Right forelimb (tissue), 1 donor: ENCODE measurements at regions not wholly inside any gene's neighbourhood (a gene's known extent, or its start where the extent isn't known, plus 50 kb on each side); places are given as distances from the start of the nearest gene placed in this dataset.
"Not testable (repeated sequence)": the region's sequence is repeated elsewhere in the genome, so short reads cannot be mapped to it uniquely, and the experiment has no call there.

Source experiments
- DNase-seq: peaks from one replicate; pipeline ENCODE4 v3.0.0-alpha.2; 2018

DNA sequence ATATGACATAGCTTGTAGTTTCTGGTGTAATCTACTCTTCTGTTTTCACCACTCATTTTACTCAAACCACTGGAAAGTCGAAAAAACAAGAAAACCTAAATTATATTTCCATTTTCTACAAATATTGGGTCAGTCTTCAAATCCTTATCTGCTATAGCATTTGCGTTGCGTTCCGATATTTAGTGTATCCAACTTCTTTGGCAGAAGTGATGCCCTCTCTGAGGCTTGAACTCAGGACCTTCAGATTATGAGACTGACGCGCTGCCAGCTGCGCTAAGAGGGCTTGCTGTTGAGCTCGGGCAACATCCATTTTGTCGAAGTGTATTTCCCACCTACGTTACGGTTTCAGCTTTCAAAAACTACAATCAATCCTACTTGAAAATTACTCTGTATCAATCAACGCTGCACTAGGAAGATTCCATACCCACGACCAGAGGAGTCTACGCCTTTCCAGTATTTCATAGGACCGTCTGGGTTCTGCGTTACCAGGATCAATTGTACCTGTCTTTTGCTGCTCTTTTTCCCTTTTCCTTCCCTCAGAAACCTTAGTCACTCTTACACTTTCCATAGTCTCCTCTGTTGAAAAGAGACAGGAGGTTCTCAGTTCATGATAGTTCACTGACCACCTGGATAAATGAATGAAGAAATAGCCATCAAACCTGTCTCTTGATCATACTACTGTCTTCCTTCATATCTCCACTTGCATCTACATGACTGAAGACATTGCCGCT lies 140.5 kb upstream of the ZNF322 start:
- DNase-seq: not testable (repeated sequence)

DNA sequence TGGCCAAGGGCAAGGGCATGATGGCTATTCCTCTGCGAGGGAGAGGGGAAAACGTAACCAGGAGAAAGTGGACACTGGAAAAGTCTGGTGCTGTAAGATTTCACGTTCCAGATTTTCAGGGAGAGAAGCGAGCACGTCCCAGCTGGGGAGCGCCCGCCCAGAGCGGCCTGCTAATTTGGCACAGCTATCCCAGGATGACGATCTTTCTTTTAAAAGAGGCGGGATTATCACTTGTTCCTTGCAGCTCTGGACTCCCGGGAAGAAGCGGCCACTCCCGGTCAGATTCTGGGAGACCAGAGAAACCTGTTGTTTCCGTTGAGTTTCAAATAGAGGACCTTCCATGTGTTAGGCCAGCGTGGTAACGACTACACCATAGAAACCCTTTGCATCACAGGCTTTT lies 144.2 kb upstream of the ZNF322 start:
- DNase-seq: not testable (repeated sequence)

DNA sequence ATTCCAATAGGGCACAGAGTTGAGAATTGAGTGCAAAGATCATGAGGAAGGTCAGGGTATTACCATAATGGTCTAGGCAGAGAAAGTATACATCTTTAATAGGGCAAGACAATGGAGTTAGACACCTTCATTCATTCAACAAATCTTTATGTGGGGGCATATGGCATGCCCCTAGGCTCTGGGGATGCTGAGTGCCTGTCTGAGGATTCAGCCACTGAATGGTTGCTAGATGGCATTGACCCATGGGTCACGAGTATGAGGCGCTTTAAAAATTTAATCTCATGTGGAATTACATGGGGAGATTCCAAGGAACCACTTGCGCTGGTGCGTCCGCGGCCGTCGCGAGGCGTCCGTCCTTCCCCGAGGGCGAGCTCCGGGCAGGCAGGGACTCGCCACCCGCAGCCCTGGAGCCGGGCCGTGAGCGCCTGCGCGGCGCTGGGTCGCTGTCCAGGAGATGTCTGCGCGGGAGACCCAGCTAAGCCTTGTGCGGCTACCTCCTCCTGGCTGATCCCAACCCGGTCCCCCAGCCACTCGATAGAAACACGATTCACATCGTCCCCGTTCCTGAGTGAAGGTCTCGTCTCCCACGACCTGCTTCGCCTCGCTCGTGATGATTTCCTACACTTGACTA lies 152.1 kb upstream of the ZNF322 start:
- not testable (repeated sequence) for DNase-seq

DNA sequence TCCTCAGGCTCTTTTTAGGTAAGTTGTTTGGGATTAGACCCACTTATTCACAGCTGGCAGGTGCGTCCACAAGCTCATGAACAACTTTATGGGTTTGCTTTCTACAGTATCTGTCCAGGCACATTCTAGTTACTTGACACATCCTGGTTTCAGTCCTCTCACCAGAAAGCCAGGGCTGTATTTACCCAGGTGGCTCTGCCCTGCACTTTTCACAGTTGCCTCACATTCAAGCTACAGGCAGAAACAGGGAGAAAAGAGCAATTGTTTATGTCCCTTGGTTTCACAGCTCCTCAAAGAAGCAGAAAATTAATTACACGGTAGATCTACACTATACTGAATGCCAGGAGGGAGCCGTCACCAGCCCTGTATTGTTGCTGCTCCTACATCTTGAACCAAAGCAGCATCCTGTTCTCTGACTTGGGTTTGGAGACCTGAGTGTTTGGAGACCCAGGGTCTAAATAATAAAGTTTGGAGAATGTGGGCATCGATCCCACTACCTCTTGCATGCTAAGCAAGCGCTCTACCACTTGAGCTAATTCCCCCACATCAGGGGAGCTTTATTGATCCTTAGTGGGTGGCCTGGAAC lies 159.2 kb upstream of the ZNF322 start:
- not testable (repeated sequence) for DNase-seq

DNA sequence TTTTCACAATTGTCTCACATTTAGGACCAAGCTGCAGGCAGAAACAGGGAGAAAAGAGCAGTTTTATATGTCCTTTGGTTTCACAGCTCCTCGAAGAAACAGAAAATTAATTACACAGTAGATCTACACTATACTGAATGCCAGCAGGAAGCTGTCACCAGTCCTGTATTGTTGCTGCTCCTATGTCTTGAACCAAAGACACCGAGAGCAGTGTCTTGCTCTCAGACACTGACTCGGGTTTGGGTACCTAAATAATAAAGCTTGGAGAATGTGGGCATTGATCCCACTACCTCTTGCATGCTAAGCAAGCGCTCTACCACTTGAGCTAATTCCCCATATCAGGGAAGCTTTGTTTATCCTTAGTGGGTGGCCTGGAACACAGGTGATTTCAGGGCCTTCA lies 168.4 kb upstream of the ZNF322 start:
- not testable (repeated sequence) for DNase-seq

DNA sequence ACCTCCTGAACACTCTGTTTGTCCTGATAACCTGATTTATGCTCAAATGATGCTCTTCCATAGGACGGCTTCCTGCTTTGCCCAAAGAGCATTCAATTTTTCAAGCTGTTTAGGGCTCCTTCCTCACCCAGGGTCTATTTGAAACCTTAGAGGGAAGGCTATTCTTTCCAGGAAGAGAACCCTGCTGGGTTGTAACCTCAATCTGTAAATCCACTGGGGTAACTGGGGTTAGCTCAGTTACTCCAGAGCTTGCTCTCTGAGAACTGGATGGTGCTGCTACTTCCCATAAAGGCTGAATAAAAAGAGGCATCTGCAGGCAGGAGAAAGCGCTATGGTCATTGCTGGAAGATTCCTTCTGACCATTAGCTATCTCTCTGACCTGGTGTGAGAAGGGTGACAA lies 169.9 kb upstream of the ZNF322 start:
- not testable (repeated sequence) for DNase-seq

DNA sequence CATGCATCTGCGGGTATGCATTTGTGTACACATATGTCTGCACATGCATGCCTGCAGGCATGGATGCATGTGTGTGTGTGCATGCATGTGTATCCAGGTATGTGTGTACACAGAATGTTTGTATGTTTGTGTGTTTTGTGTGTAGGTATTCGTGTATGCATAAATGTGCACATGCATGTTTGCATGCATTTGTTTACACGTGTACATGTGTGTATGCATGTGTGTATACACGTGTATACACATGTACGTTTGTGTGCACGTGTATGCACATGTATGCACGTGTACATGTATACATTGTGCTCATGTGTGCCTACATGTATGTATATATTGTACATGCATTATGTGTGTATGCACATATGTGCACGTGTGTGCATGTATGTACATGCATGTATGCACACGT lies 171.4 kb upstream of the ZNF322 start:
- DNase-seq: not testable (repeated sequence)

DNA sequence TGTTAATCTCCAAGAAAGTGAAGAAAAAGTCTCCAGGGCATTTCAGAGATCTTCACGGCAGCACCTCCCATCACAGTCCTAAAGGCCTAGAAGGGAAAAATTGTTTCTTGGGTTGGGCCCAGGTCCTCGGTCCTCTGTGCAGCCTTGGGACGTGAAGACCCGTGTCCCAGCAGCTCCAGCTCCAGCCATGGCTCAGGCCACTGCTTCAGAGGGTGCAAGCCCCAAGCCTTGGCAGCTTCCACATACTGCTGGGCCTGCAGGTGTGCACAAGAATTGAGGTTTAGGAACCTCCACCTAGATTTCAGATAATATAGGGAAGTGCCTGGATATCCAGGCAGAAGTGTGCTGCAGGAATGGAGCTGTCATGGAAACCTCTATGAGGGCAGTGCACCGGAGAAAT lies 176.2 kb upstream of the ZNF322 start:
- not testable (repeated sequence) for DNase-seq

DNA sequence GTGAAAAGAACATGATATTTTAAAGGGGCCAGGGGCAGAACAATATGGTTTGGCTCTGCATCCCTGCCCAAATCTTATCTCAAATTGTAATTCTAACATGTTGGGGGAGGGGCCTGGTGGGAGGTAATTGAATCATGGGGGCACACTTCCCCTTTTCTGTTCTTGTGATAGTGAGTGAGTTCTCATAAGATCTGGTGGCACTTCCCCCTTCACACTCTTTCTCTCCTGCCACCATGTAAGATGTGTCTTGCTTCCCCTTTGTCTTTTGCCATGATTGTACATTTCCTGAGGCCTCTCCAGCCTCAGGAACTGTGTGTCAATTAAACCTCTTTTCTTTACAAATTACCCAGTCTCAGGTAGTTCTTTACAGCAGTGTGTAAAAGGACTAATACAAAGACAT lies 177.1 kb upstream of the ZNF322 start:
- DNase-seq: not testable (repeated sequence)

DNA sequence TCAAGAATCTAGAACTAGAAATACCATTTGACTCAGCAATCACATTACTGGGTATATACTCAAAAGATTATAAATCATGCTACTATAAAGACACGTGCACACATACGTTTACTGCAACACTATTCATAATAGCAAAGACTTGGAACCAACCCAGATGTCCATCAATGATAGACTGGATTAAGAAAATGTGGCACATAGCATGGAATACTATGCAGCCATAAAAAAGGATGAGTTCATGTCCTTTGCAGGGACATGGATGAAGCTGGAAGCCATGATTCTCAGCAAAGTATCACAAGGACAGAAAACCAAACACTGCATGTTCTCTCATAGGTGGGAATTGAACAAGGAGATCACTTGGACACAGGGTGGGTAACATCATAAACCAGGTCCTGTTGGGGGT lies 185.3 kb upstream of the ZNF322 start:
- not testable (repeated sequence) for DNase-seq

DNA sequence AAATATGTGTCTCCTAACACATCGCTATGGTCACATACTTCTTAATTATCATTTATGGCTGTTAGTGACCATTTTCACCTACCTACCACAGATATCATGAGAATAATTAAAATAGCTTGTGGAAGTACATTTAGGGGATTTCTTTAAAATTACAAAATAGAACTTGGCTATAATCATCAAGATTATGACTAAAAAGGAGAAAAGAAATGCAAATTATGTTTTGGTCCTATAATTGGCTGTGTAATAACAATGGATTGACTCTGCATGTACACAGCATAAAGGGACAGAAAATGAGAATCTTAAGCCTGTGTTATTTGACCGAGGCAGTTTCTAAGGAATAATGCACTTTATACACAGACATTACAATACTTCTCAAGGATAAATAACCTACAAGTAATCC lies 197.7 kb upstream of the ZNF322 start:
- not testable (repeated sequence) for DNase-seq

DNA sequence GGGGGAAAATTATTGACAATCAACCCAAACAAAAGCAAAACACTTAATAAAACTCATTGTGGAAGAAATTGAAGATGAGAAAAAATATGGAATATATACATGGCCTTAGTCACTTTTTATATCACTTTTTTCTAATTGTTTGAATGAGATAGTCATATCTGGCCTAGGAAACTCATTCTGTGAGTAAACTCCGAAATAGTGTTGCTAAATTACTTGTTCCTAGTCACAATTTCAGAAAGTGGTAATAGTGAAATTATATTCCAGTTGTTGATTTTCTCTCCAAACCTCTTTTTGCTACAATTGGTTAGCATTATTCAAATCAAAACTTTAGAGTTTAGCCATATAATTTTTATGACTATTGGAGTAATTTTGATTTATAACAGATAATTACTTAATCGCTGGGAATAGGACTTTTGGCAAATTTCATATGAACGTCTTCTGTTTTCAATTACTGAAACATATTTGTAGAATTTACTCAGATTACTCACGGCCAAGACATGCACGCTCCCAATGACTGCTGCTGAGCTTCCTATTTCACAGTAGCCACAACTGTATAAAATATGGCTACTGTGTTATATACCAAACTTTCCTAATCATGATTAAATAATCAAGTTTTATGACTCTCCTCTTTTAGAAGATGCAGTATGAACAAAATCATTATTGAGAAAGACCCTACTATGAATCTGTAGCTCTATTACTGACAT lies 199.7 kb upstream of the ZNF322 start:
- not testable (repeated sequence) for DNase-seq

DNA sequence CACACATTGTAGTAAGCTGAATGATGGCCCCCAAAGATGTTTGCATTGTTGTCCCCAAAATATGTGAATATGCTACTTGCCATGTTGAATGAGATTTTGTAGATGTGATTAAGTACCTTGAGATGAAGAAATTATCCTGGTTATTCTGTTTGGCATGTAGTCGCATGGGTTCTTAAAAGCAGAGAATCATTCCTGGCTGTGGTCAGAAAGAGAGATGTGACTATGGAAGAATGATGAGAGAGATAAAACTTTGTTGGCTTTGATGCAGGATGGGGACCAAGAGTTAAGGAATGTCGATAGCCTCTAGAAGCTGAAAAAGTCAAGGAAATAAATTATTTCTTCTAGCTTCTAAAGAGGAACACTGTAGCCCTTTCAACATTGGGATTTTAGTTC lies 200.2 kb upstream of the ZNF322 start:
- not testable (repeated sequence) for DNase-seq

DNA sequence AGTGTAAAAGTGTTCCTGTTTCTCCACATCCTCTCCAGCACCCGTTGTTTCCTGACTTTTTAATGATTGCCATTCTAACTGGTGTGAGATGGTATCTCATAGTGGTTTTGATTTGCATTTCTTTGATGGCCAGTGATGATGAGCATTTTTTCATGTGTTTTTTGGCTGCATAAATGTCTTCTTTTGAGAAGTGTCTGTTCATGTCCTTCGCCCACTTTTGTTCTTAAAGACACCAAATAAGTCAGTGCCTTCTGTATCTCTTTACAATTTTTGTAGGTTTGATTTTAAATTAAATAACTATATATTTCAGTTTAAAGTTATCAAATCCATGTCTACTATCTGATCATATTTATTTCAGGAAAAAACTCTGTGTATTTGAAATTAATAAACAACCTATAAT lies 202.4 kb upstream of the ZNF322 start:
- DNase-seq: not testable (repeated sequence)

DNA sequence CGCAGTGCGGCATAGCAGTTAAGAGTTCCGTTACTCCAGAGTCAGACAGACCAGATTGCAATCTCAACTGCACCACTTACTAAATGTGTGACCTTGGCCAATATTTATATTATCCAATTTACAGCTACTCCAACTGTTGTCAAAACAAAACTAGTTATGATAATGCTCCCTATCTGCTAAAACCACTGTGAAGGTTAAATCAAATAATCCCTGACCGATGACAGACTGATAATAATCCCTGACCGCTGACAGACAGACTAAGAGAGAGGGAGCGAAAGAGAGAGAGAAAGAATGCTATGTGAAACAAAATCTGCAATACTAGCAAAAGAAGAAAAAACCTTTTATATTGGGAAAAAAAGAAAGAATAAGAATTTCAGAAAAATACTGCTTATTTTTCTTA lies 204.1 kb upstream of the ZNF322 start:
- not testable (repeated sequence) for DNase-seq

DNA sequence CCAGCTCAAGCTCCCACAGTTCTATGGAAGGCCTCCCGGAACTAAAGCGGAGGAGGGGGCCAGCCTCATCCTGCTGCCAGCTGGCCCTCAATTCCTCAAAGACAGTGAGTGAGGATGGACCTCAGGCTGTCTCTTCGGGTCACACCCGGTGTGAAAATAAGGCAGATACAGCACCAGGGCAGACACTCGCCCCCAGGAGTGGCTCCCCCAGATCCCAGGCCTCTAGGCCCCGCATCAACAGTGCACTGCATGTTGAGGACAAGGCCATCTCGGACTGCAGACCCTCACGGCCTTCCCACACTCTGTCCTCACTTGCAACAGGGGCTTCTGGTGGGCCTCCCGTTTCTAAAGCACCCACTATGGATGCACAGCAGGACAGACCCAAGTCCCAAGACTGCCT lies 239.2 kb upstream of the ZNF322 start:
- not testable (repeated sequence) for DNase-seq

DNA sequence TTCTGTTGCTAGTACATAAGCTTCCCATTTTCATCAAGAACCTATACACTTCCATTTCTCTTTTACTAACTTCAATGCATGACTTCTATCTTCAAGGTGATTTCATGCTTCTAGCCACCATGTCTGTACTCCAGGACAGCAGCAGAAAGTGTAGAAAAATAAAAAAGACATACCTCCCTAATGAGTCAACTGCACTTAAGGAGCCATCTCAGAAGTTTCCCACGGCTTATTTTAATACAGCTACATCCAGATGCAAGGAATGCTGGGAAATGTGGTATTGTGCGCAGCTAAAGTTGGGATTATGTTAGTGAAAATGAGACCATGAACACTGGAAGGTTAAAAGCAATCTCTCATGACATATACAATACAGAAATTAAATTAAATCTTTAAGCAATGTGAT lies 264.7 kb upstream of the ZNF322 start:
- not testable (repeated sequence) for DNase-seq

DNA sequence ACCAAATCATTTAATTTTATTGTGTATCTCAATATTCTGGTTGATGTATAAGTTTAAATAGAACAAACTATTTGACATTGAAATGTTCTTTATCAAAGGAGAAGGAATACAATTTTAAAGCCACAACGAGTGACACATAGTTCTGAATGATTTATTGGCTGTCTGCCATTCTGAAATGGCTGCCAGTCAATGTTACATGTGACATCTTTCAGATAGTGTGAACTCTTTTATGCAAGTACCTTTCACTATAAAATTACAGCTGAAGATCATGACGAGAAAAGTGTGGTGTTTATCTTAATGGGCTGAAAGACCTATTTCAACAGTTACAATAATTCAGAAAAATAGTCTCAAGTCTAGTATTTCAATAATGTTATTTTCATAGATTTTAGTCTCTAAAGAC lies 268.6 kb upstream of the ZNF322 start:
- not testable (repeated sequence) for DNase-seq

DNA sequence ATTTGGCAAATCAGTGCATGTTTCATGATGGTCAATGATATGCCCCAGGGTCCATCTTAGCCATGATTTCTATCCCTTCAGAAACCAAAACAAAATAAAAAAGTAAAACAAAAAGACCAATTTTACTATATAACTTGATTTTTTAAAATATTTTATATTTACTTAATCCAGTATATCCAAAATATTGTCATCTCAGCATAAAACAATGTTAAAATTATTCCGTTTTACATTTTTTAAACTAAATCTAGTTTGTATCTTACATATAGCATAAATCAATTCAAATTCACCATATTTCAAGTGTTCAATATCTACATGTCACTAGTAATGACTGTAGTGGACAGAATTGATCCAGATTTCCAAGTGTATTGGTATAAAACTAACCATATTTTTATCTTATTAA lies 277.7 kb upstream of the ZNF322 start:
- DNase-seq: not testable (repeated sequence)

DNA sequence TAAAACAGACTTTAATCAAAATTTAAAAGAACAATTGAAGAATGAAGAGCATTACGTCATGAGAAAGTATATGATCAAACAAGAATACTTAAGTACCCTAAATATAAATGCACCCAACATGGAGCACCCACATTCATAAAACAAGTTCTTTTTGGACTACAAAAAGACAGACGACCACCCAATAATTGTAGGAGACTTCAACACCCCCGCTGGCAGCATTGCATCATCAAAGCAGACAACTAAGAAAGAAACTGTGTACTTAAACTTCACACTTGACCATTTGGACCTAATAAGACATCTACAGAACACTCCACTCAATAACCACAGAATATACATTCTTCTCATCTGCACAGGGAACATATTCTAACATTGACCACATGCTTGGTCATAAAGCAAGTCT lies 291.7 kb upstream of the ZNF322 start:
- DNase-seq: not testable (repeated sequence)

DNA sequence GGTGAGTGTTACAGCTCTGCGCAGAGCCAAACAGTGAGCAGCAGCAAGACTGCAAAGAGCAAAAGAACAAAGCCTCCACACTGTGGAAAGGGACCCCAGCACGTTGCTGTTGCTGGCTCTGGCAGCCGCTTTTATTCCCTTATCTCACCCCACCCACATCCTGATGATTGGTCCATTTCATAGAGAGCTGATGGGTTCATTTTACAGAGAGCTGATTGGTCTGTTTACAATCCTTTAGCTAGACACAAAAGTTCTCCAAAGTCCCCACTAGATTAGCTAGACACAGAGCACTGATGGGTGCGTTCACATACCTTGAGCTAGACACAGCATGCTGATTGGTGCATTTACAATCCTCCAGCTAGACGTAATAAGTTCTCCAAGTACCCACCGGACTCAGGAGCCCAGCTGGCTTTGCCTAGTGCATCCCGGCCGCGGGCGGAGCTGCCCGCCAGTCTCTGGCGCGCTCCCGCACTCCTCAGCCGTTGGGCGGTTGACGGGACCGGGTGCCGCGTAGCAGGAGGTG lies 291.4 kb upstream of the PRSS16 start:
- DNase-seq: peak; percentile 40

DNA sequence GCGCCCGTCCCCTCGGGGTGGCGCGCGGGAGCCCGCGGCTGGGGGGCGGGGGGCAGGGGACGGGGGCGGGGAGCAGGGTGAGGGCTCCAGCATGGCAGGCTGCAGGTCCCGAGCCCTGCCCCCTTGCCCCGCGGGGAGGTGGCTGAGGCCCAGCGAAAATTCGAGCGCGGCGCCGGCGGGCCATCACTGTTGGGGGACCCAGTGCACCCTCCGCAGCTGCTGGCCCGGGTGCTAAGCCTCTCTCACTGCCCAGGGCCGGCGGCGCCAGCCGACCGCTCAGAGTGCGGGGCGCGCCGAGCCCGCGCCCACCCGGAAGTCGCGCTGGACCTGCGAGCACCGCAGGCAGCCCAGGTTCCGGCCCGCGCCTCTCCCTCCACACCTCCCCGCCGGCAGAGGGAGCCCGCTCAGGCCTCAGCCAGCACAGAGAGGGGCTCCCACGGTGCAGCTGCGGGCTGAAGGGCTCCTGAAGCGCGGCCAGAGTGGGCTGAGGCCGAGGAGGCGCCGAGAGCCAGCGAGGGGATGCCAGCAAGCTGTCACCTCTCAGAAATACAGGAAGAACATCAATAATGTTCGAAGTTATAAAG lies 290.8 kb upstream of the PRSS16 start:
- peak; percentile 69 for DNase-seq
